MM.1S (cell line): ENCODE measurements at regions not wholly inside any gene's neighbourhood (a gene's known extent, or its start where the extent isn't known, plus 50 kb on each side); places are given as distances from the start of the nearest gene placed in this dataset.

Source experiments
- EZH2 ChIP-seq: fragments of 300-600 bp; sonication (generic); optimal IDR thresholded peaks from 2 replicates; pipeline ENCODE3; 2017; ENCODE audit warnings: low read depth, mild to moderate bottlenecking, antibody characterized with exemption, low read length, mixed read lengths
- EZH2phosphoT487 ChIP-seq: fragments of 300-600 bp; sonication (generic); IDR thresholded peaks from 2 replicates; pipeline ENCODE4 v1.6.1; 2018; ENCODE audit warnings: antibody characterized with exemption, low read length
- TF ChIP-seq, protein P1 (sequence below): fragments of 300-600 bp; sonication (generic); IDR thresholded peaks from 2 replicates; pipeline ENCODE4 v1.5.1; 2016; ENCODE audit warnings: antibody characterized with exemption, low read length, mixed read lengths

- TF ChIP-seq, protein P1, sequence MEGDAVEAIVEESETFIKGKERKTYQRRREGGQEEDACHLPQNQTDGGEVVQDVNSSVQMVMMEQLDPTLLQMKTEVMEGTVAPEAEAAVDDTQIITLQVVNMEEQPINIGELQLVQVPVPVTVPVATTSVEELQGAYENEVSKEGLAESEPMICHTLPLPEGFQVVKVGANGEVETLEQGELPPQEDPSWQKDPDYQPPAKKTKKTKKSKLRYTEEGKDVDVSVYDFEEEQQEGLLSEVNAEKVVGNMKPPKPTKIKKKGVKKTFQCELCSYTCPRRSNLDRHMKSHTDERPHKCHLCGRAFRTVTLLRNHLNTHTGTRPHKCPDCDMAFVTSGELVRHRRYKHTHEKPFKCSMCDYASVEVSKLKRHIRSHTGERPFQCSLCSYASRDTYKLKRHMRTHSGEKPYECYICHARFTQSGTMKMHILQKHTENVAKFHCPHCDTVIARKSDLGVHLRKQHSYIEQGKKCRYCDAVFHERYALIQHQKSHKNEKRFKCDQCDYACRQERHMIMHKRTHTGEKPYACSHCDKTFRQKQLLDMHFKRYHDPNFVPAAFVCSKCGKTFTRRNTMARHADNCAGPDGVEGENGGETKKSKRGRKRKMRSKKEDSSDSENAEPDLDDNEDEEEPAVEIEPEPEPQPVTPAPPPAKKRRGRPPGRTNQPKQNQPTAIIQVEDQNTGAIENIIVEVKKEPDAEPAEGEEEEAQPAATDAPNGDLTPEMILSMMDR: no peak
- TF ChIP-seq EZH2phosphoT487: no peak
- no peak for TF ChIP-seq EZH2
These were observed 2084.4 kb upstream of the PIK3C3 start for GRCh38 chr18:39870591-39870990.
